ENCODE measurements at regions not wholly inside any gene's neighbourhood (a gene's known extent, or its start where the extent isn't known, plus 50 kb on each side); places are given as distances from the start of the nearest gene placed in this dataset.
A peak's percentile ranks its signal among the peaks of the same experiment; 100 is the strongest.

DNA sequence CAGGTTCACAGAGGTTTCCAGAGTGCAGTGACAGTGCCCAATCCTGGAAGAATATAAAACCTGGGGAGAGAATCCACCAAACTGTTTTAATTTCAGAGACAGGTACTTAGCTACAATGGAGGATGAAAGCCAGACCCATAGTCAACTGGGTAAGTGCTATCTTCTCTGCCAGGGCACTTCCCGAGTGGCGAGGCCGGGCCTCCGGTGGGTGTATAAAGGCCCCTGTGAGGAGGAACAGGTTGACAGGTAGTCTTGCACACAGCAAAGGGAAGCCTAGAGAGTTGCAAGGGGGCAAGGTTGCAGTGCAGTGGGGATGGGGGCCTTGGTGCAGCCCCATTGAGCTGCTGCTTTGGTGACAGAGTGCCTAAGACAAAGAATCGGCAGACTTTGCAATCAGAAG lies 130.7 kb downstream of the SLC38A6 start:
- Histone ChIP-seq H2AFZ (ENCODE audit: low read length) (no peak overlapping the region), H3K27ac (ENCODE audit: insufficient read depth, low read length) (no peak overlapping the region), H3K4me3 (replicated peaks in 1 of 4; ENCODE audit: control extremely low read depth in 1 of 4, insufficient read depth in 1 of 4, low read depth in 3 of 4, low read length in 4 of 4) (no peak overlapping the region), H3K4me2 (ENCODE audit: extremely low read depth, insufficient read depth, low read length) (no peak overlapping the region), H3K27me3 (ENCODE audit: control insufficient read depth, insufficient read depth, low read length) (no peaks in the 10 kb centered on the region), H3K36me3 (ENCODE audit: control insufficient read depth, insufficient read depth, low read length) (no peaks in the 10 kb centered on the region), H4K20me1 (ENCODE audit: control insufficient read depth, extremely low read depth, insufficient read depth, low read length) (no peaks in the 10 kb centered on the region), H3K9me3 (ENCODE audit: control insufficient read depth, insufficient read depth, low read depth, low read length) (no peaks in the 10 kb centered on the region), H3K4me1 (ENCODE audit: control insufficient read depth, extremely low read depth, insufficient read depth, low read length) (peaks cover 15% of the 10 kb centered on the region), H3K9ac (ENCODE audit: insufficient read depth, low read length) (no peak overlapping the region), H3K79me2 (ENCODE audit: control insufficient read depth, insufficient read depth, low read length) (no peaks in the 10 kb centered on the region)
- no peak for TF ChIP-seq EZH2 (IDR thresholded peaks at IDR 0.05; ENCODE audit: low read length, missing control alignments)
- TF ChIP-seq CTCF (conservative IDR thresholded peaks at IDR 0.05 in 1 of 2, IDR thresholded peaks at IDR 0.05 in 1 of 2; ENCODE audit: low read depth in 1 of 2, low read length in 2 of 2): no peak
- DNase-seq (ENCODE audit: low read depth in 2 of 2): no peak

- H3K27ac ChIP-seq (ENCODE audit: insufficient read depth, low read length): no peak overlapping the region
Observed at GRCh38 chr14:61111209-61111665, 130.2 kb downstream of the SLC38A6 start.

GRCh38 chr14:61110316-61111082 lies 129.5 kb downstream of the SLC38A6 start:
- Histone ChIP-seq H4K20me1 (ENCODE audit: control insufficient read depth, extremely low read depth, insufficient read depth, low read length) (no peaks in the 10 kb centered on the region), H3K4me1 (ENCODE audit: control insufficient read depth, extremely low read depth, insufficient read depth, low read length) (peaks cover 15% of the 10 kb centered on the region), H3K9ac (ENCODE audit: insufficient read depth, low read length) (no peak overlapping the region), H3K79me2 (ENCODE audit: control insufficient read depth, insufficient read depth, low read length) (no peaks in the 10 kb centered on the region), H3K27me3 (ENCODE audit: control insufficient read depth, insufficient read depth, low read length) (no peaks in the 10 kb centered on the region), H3K27ac (ENCODE audit: insufficient read depth, low read length) (no peak overlapping the region), H3K9me3 (ENCODE audit: control insufficient read depth, insufficient read depth, low read depth, low read length) (no peaks in the 10 kb centered on the region), H3K36me3 (ENCODE audit: control insufficient read depth, insufficient read depth, low read length) (no peaks in the 10 kb centered on the region), H2AFZ (ENCODE audit: low read length) (no peak overlapping the region), H3K4me2 (ENCODE audit: extremely low read depth, insufficient read depth, low read length) (no peak overlapping the region), H3K4me3 (replicated peaks in 1 of 4; ENCODE audit: control extremely low read depth in 1 of 4, insufficient read depth in 1 of 4, low read depth in 3 of 4, low read length in 4 of 4) (no peak overlapping the region)
- DNase-seq (ENCODE audit: low read depth in 2 of 2): no peak
- TF ChIP-seq EZH2 (IDR thresholded peaks at IDR 0.05; ENCODE audit: low read length, missing control alignments) (no peak), CTCF (conservative IDR thresholded peaks at IDR 0.05 in 1 of 2, IDR thresholded peaks at IDR 0.05 in 1 of 2; ENCODE audit: low read depth in 1 of 2, low read length in 2 of 2) (no peak)

More at GRCh38 chr14:61111209-61111665, 130.2 kb downstream of the SLC38A6 start:
- H3K9ac ChIP-seq (ENCODE audit: insufficient read depth, low read length): no peak overlapping the region
- H3K4me1 ChIP-seq (ENCODE audit: control insufficient read depth, extremely low read depth, insufficient read depth, low read length): peaks cover 15% of the 10 kb centered on the region
- H3K36me3 ChIP-seq (ENCODE audit: control insufficient read depth, insufficient read depth, low read length): no peaks in the 10 kb centered on the region
- peak in 1 of 2 donors; percentile 67 for DNase-seq (ENCODE audit: low read depth in 2 of 2)
- H3K4me2 ChIP-seq (ENCODE audit: extremely low read depth, insufficient read depth, low read length): no peak overlapping the region
- H4K20me1 ChIP-seq (ENCODE audit: control insufficient read depth, extremely low read depth, insufficient read depth, low read length): no peaks in the 10 kb centered on the region
- no peak overlapping the region for H3K4me3 ChIP-seq (replicated peaks in 1 of 4; ENCODE audit: control extremely low read depth in 1 of 4, insufficient read depth in 1 of 4, low read depth in 3 of 4, low read length in 4 of 4)
- no peak for TF ChIP-seq CTCF (conservative IDR thresholded peaks at IDR 0.05 in 1 of 2, IDR thresholded peaks at IDR 0.05 in 1 of 2; ENCODE audit: low read depth in 1 of 2, low read length in 2 of 2)
- TF ChIP-seq EZH2 (IDR thresholded peaks at IDR 0.05; ENCODE audit: low read length, missing control alignments): no peak
- no peaks in the 10 kb centered on the region for H3K79me2 ChIP-seq (ENCODE audit: control insufficient read depth, insufficient read depth, low read length)
- no peaks in the 10 kb centered on the region for H3K9me3 ChIP-seq (ENCODE audit: control insufficient read depth, insufficient read depth, low read depth, low read length)
- no peaks in the 10 kb centered on the region for H3K27me3 ChIP-seq (ENCODE audit: control insufficient read depth, insufficient read depth, low read length)
- no peak overlapping the region for H2AFZ ChIP-seq (ENCODE audit: low read length)
